ENCODE measurements at regions not wholly inside any gene's neighbourhood (a gene's known extent, or its start where the extent isn't known, plus 50 kb on each side); places are given as distances from the start of the nearest gene placed in this dataset.

DNA sequence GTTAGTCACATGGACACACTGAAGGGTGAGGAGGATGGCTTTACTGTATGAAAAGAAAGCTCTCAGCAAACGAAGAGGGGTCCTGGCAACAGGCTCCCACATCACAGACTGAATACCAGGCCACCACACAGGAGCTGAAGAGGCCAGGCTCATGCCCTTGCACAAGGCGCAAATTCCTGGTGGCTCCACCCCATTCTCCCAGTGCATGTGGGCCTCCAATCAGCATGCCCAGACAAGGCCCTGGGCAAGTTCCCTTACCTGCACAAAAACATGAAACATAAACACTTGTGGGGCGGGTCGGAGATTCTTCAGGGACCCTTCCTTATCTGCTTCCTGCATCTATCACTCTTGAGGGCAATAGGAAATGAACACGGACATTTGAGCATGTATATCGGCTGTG lies 935.8 kb upstream of the EDIL3 start:
- TF ChIP-seq, protein P1, sequence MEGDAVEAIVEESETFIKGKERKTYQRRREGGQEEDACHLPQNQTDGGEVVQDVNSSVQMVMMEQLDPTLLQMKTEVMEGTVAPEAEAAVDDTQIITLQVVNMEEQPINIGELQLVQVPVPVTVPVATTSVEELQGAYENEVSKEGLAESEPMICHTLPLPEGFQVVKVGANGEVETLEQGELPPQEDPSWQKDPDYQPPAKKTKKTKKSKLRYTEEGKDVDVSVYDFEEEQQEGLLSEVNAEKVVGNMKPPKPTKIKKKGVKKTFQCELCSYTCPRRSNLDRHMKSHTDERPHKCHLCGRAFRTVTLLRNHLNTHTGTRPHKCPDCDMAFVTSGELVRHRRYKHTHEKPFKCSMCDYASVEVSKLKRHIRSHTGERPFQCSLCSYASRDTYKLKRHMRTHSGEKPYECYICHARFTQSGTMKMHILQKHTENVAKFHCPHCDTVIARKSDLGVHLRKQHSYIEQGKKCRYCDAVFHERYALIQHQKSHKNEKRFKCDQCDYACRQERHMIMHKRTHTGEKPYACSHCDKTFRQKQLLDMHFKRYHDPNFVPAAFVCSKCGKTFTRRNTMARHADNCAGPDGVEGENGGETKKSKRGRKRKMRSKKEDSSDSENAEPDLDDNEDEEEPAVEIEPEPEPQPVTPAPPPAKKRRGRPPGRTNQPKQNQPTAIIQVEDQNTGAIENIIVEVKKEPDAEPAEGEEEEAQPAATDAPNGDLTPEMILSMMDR (conservative IDR thresholded peaks at IDR 0.05; ENCODE audit: low read length) = no peak
- no peak for TF ChIP-seq EZH2phosphoT487 (IDR thresholded peaks at IDR 0.05; ENCODE audit: borderline replicate concordance)

Measured in Loucy (cell line).